Stimulated activated CD4-positive, alpha-beta T cell treated with anti-CD3 and anti-CD28 coated beads, TNF-alpha, amount 100 ng/mL, for 24 hours (primary cell): ENCODE measurements at regions not wholly inside any gene's neighbourhood (a gene's known extent, or its start where the extent isn't known, plus 50 kb on each side); places are given as distances from the start of the nearest gene placed in this dataset.
"Not testable (repeated sequence)": the region's sequence is repeated elsewhere in the genome, so short reads cannot be mapped to it uniquely, and the experiment has no call there.

Source experiments
- DNase-seq, 3 experiments: peaks; one replicate each; pipeline ENCODE4 v3.0.0-alpha.2; 2020; ENCODE audit warnings: low read depth in 3 of 3

DNA sequence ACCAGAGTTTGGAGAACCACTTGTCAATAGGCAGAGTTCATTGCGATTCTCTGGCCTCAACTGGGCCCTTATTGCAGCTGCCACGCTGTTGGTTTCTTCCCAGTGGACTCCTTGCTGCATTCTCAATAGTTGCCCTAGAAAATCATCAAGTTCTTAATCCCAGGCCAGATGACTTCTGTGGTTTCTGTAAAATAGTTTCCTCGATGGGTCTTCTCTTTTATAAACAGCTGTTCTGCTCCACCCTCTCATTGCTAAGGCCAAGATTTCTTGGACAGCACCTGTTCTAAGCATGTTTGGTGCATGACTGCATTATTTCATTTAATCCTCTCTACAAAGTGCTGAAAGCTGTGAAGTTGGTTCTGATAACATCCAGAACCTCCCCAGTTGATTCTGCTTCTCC, 131.0 kb downstream of the BCL2L11 start:
- DNase-seq: no peak

DNA sequence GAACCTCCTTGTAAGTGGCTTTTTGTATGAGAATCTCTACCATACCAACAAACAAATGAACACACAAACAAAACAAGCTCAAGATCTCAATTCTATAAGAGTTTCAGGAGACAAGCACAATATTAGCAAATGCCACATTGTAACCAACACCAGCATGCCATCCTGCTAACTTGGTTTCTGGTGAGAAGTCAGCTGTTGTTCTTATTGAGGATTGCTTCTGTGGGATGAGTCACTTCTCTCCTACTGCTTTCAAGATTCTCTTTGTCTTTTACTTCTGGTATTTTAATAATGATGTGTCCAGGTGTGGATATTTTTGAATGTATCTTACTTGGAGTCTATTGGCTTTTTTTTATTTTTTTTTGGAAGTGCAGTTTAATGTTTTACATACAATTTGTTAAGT, 131.7 kb downstream of the BCL2L11 start:
- DNase-seq: no peak

DNA sequence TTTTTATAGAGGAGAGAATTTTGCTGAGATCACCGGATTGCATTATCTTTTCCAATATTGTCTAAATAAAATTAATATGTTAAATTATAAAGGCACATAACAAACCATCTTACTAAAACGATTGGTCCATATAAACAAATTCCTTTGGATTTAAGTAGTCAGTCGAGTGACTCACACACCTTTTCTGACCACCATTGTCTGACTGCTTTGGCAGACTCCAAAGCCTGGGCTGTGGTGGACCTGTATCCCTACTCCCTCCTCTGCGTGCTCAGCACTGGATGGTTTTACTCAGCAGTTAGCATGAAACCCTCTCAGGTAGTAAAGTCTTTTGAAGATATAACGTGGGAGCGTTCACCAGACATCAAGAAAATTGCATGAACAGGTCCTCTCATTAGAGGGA, 134.2 kb downstream of the BCL2L11 start:
- DNase-seq: not testable (repeated sequence)

GRCh38 chr2:111256628-111257027, 135.9 kb downstream of the BCL2L11 start:
- not testable (repeated sequence) for DNase-seq

GRCh38 chr2:111257607-111258006, 136.9 kb downstream of the BCL2L11 start:
- not testable (repeated sequence) for DNase-seq

DNA sequence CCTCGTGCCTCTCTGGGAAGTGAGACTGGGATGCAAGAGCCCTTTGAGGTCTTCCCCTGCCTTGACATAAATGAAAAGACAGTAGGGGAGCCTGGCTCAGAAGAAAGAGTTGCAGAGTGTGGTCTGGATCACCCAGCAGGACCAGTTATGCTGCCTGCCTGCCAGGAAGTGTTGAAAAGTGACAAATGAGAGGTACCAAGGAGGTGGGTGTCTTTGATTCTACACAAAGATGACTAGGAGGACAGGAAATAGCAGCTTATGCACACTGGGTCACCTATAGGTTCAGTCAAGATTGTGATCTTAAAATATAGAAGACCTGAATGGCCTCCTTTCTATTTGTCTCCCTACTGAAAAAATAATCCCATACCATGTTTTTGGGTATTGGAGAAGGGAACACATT, 137.6 kb downstream of the BCL2L11 start:
- not testable (repeated sequence) for DNase-seq

GRCh38 chr2:111262627-111263379, 142.1 kb downstream of the BCL2L11 start:
- DNase-seq: not testable (repeated sequence)

DNA sequence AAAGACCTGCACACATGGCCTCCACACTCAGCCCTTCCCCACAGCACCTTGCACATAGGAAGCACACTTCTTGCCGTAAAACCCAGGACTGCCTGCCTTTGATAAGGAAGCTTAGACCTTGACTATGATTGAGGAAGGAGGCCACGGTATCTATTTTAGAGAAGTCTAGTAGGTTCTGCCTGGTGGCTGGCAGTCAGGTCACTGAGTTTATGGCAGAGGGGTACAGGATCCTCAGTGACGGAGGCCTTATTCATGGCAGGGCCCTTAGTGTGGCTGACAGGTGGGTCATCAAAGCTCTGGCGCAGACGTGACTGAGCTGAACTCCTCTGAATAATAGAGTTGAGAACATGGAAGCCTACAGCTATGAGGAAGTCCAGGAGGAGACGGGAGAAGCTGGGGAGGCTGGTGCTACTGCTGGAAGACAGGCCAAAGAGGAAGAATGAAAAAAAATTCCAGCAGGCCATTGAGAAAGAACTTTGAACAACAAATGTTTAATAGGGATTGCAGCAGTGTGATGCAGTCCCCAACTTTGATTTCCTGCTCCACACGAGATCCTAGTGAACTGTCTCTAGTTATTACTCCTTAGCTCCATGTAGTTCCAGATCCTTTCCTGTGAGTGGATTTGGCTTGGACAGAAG, 142.8 kb downstream of the BCL2L11 start:
- DNase-seq: not testable (repeated sequence)

DNA sequence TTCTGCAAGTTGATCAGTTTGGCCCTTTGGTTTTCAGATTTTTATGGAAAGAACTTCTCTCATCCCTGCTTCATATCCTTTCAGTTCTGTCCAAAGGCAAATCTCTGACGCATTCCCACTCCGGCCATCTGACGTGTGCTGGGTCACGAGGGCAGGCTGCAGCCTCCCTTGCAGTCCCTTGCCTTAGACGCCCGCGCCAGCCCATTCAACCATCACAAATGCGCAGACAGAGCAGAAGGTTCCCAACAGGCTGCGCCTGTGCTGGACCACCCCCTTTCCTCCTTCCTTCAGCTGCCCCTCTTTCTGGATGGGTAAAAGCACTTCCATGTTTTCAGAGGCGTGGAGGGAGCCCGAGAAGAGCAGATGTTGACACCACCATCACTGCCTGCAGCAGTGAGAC, 144.2 kb downstream of the BCL2L11 start:
- not testable (repeated sequence) for DNase-seq

GRCh38 chr2:111266556-111266955, 145.8 kb downstream of the BCL2L11 start:
- not testable (repeated sequence) for DNase-seq

DNA sequence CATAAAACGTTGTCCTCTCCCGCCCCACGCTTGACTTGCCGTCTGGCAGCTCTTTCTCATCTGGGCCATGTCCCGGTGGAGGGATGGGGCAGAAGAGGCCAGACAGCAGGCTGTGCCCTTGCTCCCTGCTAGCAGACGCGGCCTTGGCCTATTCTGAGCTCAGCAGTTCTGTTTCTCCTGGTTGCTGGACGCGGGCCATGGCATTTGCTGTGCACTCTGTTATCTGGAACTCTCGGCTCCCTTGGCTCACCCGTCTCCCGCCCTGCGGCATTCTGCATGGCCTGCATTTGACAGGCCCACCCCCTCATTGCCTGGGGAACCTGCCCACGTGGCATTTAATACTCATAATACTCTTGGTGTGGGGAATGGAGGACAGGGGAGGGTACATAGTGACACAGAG, 146.3 kb downstream of the BCL2L11 start:
- DNase-seq: not testable (repeated sequence)

DNA sequence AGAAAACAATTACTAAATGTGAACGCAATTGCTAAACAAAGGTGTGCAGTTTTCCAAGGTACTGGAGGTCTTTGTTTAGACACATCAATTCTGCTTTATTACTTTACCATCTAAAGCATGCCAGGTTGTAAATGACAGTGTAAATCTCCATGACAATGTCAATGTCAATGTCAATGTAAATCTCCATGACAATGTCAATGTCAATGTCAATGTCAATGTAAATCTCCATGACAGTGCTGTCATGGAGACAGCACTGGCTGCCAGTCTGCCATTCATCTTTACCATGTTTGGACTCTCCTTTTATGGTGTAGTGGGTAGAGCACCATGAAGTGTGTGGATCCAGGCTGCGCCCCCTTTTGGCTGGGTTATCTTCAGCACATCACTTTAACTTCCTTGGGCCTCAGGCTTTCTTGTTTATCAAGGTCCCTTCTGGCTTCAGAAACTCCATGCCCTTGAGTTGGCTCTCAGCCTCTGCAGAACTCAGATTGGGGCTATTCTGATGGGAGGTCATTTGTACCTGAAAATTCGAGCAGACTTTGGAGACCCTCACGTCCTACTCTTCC, 149.1 kb downstream of the BCL2L11 start:
- DNase-seq: not testable (repeated sequence)

GRCh38 chr2:111270569-111270968, 149.9 kb downstream of the BCL2L11 start:
- DNase-seq: not testable (repeated sequence)

GRCh38 chr2:111271647-111272304, 151.1 kb downstream of the BCL2L11 start:
- not testable (repeated sequence) for DNase-seq

- not testable (repeated sequence) for DNase-seq
Measured at GRCh38 chr2:111273007-111273406, 152.3 kb downstream of the BCL2L11 start.

DNA sequence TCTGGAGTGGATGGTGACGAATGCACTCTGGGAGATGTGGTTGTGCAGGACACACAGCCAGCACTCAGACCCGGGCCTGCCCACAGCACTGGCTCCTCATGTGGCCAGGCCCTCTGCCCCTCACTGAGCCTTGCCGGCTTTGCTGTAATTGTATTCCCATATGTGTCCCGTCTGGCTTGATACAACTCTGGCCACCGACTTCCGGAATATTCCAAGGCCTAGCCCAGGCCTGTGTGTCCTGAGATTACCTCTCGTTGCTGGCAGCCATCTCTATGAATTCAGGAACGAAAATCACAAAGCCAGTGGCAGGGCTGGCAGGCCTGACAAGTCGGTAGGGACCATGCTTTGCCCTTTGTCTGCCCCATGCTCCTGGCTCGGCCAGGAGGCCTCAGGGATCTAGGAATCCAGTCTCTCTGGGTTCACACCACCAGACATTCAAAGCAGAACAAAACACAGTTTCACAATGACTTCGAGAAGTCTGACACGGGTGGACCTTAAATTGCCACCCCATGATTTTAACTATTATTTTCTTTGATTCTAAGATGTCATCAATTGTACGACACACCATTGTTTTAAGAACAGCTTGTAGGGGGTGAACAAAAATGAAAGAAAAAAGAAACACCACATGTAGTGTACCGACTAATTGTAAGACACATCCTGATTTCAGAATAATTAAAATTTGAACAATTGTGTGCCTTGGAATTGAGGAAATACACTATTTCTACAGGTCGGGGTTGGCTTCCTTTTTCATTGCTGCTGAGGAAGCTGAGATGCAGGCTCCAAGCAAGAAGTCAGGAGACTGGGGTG, 154.5 kb downstream of the BCL2L11 start:
- not testable (repeated sequence) for DNase-seq

- not testable (repeated sequence) for DNase-seq
Measured at GRCh38 chr2:111275854-111276171, 155.1 kb downstream of the BCL2L11 start.

GRCh38 chr2:111278133-111278532, 157.4 kb downstream of the BCL2L11 start:
- DNase-seq: not testable (repeated sequence)

- DNase-seq: not testable (repeated sequence)
Measured at GRCh38 chr2:111280709-111281286, 160.1 kb downstream of the BCL2L11 start.

DNA sequence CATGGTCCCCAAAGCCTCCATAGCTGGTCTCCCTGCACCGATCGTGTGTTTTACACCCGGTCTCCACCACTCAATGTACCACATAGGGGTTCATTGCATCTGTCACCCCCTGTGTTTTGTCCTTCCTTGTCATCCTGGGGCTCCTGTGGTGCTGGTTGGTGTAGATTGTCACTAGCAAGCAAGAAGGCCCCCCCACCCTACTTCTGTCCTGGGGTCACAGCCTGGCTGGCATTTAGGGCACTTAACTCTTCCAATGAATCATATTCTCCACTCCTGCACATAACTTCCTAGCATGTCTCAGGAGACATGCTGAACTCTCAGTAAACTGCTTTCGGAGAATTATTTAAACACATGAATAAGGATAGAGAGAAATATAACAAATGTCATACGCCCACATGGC, 161.4 kb downstream of the BCL2L11 start:
- DNase-seq: not testable (repeated sequence)
